ENCODE measurements at regions not wholly inside any gene's neighbourhood (a gene's known extent, or its start where the extent isn't known, plus 50 kb on each side); places are given as distances from the start of the nearest gene placed in this dataset.

DNA sequence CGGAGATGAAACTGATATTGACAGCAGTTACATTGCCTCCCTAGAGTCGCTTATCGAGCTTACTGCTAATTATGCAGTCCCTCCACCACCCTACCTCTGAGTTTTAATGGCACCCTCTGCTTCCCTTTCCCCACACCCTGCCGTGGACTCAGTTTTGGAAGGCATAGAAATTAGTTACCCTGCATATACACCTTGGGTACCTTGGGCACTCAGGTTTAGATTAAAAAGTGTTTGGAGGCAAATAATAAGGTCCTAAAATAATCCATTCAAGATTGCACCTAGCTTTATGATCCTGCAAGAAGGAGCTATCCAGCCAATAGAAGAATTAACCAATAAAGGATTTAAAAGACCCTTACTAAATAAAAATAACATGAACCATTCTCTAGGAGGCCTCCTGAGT, 117.8 kb upstream of the AGBL1 start:
- H3K27me3 ChIP-seq (ENCODE audit: control insufficient read depth, low read length) = no peaks in the 10 kb centered on the region
- H3K4me2 ChIP-seq (ENCODE audit: low read length) = no peak overlapping the region
- TF ChIP-seq, protein P1, sequence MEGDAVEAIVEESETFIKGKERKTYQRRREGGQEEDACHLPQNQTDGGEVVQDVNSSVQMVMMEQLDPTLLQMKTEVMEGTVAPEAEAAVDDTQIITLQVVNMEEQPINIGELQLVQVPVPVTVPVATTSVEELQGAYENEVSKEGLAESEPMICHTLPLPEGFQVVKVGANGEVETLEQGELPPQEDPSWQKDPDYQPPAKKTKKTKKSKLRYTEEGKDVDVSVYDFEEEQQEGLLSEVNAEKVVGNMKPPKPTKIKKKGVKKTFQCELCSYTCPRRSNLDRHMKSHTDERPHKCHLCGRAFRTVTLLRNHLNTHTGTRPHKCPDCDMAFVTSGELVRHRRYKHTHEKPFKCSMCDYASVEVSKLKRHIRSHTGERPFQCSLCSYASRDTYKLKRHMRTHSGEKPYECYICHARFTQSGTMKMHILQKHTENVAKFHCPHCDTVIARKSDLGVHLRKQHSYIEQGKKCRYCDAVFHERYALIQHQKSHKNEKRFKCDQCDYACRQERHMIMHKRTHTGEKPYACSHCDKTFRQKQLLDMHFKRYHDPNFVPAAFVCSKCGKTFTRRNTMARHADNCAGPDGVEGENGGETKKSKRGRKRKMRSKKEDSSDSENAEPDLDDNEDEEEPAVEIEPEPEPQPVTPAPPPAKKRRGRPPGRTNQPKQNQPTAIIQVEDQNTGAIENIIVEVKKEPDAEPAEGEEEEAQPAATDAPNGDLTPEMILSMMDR (IDR thresholded peaks at IDR 0.05; ENCODE audit: low read depth, low read length, poor library complexity, severe bottlenecking) = no peak
- no peak for TF ChIP-seq EZH2phosphoT487 (IDR thresholded peaks at IDR 0.05; ENCODE audit: borderline replicate concordance, low read length)
- H3K4me1 ChIP-seq (ENCODE audit: control insufficient read depth, low read length) = no peaks in the 10 kb centered on the region
- H3K79me2 ChIP-seq (ENCODE audit: control insufficient read depth, low read length) = no peaks in the 10 kb centered on the region
- no peaks in the 10 kb centered on the region for H3K36me3 ChIP-seq (ENCODE audit: control insufficient read depth, low read length)
- no peaks in the 10 kb centered on the region for H3K9me3 ChIP-seq (ENCODE audit: control insufficient read depth, insufficient read depth, low read length)
- no peak overlapping the region for H3K27ac ChIP-seq (ENCODE audit: low read depth, low read length)
- H3K4me3 ChIP-seq (ENCODE audit: low read length) = no peak overlapping the region
- H3F3A ChIP-seq (ENCODE audit: control insufficient read depth, insufficient read depth) = no peaks in the 10 kb centered on the region
- no peaks in the 10 kb centered on the region for H3K9me2 ChIP-seq (replicated peaks; ENCODE audit: control insufficient read depth, low read length)
- H4K20me1 ChIP-seq (ENCODE audit: control insufficient read depth, insufficient read depth, low read depth, low read length) = no peaks in the 10 kb centered on the region

DNA sequence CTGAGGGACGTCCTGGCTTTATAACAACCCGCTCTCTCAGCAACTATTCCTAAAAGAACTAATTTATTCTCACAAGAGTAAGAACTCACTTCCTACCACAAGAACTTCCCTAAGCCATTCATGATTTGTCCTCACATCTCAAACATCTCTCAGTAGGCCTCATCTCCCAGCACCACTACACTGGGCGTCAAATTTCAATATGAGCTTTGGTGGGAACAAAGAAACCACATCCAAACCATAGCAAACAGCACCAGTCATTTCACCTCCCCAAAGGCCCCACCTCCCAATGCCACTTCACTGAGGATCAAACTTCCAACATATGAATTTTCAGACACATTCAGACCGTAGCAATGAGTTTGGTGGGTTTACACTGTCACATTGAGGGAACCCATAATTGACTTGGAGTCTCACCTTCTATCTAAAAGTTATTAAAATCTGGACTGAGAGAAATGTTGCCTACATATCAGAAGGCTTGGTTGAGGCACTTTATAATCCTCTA, 116.4 kb upstream of the AGBL1 start:
- Histone ChIP-seq H3F3A (ENCODE audit: control insufficient read depth, insufficient read depth) (no peaks in the 10 kb centered on the region), H3K4me1 (ENCODE audit: control insufficient read depth, low read length) (no peaks in the 10 kb centered on the region), H3K27ac (ENCODE audit: low read depth, low read length) (no peak overlapping the region), H3K27me3 (ENCODE audit: control insufficient read depth, low read length) (no peaks in the 10 kb centered on the region), H3K36me3 (ENCODE audit: control insufficient read depth, low read length) (no peaks in the 10 kb centered on the region), H3K79me2 (ENCODE audit: control insufficient read depth, low read length) (no peaks in the 10 kb centered on the region), H4K20me1 (ENCODE audit: control insufficient read depth, insufficient read depth, low read depth, low read length) (no peaks in the 10 kb centered on the region), H3K4me3 (ENCODE audit: low read length) (no peak overlapping the region), H3K4me2 (ENCODE audit: low read length) (no peak overlapping the region), H3K9me2 (replicated peaks; ENCODE audit: control insufficient read depth, low read length) (no peaks in the 10 kb centered on the region), H3K9me3 (ENCODE audit: control insufficient read depth, insufficient read depth, low read length) (no peaks in the 10 kb centered on the region)
- no peak for TF ChIP-seq EZH2phosphoT487 (IDR thresholded peaks at IDR 0.05; ENCODE audit: borderline replicate concordance, low read length)
- TF ChIP-seq, protein P1 (IDR thresholded peaks at IDR 0.05; ENCODE audit: low read depth, low read length, poor library complexity, severe bottlenecking) = no peak

DNA sequence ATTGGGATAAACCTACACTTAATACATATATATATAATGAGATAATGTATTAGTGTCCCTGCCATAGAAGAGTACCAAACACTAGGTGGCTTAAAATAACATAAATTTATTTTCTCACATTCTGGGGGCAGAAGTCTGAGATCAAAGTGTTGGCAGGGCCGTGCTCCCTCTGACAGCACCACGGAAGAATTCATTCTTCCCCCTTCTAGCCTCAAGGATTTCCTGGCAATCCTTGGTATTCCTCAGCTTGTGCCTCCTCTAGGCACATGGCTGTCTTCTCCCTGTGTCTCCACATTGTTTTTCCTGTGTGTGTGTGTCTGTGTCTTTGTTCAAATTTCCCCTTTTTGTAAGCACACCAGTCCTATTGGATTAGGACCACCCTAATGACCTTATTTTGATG, 115.2 kb upstream of the AGBL1 start:
- no peaks in the 10 kb centered on the region for H4K20me1 ChIP-seq (ENCODE audit: control insufficient read depth, insufficient read depth, low read depth, low read length)
- no peak overlapping the region for H3K27ac ChIP-seq (ENCODE audit: low read depth, low read length)
- no peak overlapping the region for H3K4me3 ChIP-seq (ENCODE audit: low read length)
- H3K36me3 ChIP-seq (ENCODE audit: control insufficient read depth, low read length) = no peaks in the 10 kb centered on the region
- H3K79me2 ChIP-seq (ENCODE audit: control insufficient read depth, low read length) = no peaks in the 10 kb centered on the region
- H3K9me2 ChIP-seq (replicated peaks; ENCODE audit: control insufficient read depth, low read length) = no peaks in the 10 kb centered on the region
- no peak overlapping the region for H3K4me2 ChIP-seq (ENCODE audit: low read length)
- no peaks in the 10 kb centered on the region for H3F3A ChIP-seq (ENCODE audit: control insufficient read depth, insufficient read depth)
- H3K9me3 ChIP-seq (ENCODE audit: control insufficient read depth, insufficient read depth, low read length) = no peaks in the 10 kb centered on the region
- H3K27me3 ChIP-seq (ENCODE audit: control insufficient read depth, low read length) = no peaks in the 10 kb centered on the region
- no peaks in the 10 kb centered on the region for H3K4me1 ChIP-seq (ENCODE audit: control insufficient read depth, low read length)
- TF ChIP-seq, protein P1 (IDR thresholded peaks at IDR 0.05; ENCODE audit: low read depth, low read length, poor library complexity, severe bottlenecking) = no peak
- TF ChIP-seq EZH2phosphoT487 (IDR thresholded peaks at IDR 0.05; ENCODE audit: borderline replicate concordance, low read length) = no peak
